Brain microvascular endothelial cell (primary cell): ENCODE measurements at regions not wholly inside any gene's neighbourhood (a gene's known extent, or its start where the extent isn't known, plus 50 kb on each side); places are given as distances from the start of the nearest gene placed in this dataset.

Experiments used
- DNase-seq: peaks from one replicate; pipeline ENCODE4 v3.0.0-alpha.2; 2020
- H3K27ac ChIP-seq: fragments of 250-450 bp; sonication (Bioruptor Pico); 2 replicates; pipeline ENCODE4 v1.5.1; 2020; ENCODE audit warnings: mild to moderate bottlenecking, moderate library complexity
- H3K27me3 ChIP-seq: fragments of 250-450 bp; sonication (Bioruptor Pico); replicated peaks from 2 replicates; pipeline ENCODE4 v1.5.1; 2020; ENCODE audit warnings: mild to moderate bottlenecking
- H3K36me3 ChIP-seq: fragments of 250-450 bp; sonication (Bioruptor Pico); replicated peaks from 2 replicates; pipeline ENCODE4 v1.5.1; 2020; ENCODE audit warnings: mild to moderate bottlenecking
- H3K4me3 ChIP-seq: 2 replicates; pipeline ENCODE4 v1.5.1; 2011; ENCODE audit warnings: low read depth, mild to moderate bottlenecking, control low read depth, low read length, moderate library complexity
- in situ Hi-C: cut with HindIII; loops from 2 replicates; pipeline ENCODE4 v1.10.0; 2017; ENCODE audit warnings: low sequenced_read_pairs, low pct_ligation_motif_present
- TF ChIP-seq, protein P1 (sequence below): IDR thresholded peaks from 2 replicates; pipeline ENCODE4 v1.5.1; 2011; ENCODE audit warnings: low read depth, mild to moderate bottlenecking, moderate library complexity, low read length, control low read depth, inconsistent platforms; ENCODE audit errors: missing control alignments

DNA sequence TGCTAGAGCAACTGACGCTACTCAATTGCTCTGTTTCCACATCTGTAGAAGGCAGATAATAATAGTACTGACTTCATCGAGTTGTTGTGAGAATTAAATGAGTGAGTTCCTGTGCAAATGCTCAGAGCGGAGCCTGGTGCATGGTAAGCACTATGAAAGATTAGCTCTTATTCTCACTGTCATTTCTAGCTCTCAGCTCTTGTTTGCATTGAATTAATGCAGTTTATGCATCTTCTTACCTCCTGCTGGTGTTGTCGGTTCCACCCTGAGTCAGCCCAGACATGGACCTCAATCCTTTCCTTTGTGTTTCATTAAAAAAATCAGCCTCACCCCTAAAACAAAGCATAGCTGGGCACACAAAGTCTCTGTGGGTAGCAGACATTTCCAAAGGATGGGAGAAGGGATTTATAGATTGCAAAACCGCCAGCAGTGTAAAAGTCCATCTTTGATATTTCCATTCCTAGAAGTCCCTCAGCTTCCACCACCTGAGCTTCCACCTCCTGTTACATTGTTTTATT is 254.4 kb upstream of the CSF3R start:
- Histone ChIP-seq H3K27ac (no peak overlapping the region), H3K36me3 (no peaks in the 10 kb centered on the region), H3K27me3 (no peaks in the 10 kb centered on the region), H3K4me3 (no peak overlapping the region)
- DNase-seq = no peak
- in situ Hi-C loops = no loop called here
- TF ChIP-seq, protein P1, sequence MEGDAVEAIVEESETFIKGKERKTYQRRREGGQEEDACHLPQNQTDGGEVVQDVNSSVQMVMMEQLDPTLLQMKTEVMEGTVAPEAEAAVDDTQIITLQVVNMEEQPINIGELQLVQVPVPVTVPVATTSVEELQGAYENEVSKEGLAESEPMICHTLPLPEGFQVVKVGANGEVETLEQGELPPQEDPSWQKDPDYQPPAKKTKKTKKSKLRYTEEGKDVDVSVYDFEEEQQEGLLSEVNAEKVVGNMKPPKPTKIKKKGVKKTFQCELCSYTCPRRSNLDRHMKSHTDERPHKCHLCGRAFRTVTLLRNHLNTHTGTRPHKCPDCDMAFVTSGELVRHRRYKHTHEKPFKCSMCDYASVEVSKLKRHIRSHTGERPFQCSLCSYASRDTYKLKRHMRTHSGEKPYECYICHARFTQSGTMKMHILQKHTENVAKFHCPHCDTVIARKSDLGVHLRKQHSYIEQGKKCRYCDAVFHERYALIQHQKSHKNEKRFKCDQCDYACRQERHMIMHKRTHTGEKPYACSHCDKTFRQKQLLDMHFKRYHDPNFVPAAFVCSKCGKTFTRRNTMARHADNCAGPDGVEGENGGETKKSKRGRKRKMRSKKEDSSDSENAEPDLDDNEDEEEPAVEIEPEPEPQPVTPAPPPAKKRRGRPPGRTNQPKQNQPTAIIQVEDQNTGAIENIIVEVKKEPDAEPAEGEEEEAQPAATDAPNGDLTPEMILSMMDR = no peak

DNA sequence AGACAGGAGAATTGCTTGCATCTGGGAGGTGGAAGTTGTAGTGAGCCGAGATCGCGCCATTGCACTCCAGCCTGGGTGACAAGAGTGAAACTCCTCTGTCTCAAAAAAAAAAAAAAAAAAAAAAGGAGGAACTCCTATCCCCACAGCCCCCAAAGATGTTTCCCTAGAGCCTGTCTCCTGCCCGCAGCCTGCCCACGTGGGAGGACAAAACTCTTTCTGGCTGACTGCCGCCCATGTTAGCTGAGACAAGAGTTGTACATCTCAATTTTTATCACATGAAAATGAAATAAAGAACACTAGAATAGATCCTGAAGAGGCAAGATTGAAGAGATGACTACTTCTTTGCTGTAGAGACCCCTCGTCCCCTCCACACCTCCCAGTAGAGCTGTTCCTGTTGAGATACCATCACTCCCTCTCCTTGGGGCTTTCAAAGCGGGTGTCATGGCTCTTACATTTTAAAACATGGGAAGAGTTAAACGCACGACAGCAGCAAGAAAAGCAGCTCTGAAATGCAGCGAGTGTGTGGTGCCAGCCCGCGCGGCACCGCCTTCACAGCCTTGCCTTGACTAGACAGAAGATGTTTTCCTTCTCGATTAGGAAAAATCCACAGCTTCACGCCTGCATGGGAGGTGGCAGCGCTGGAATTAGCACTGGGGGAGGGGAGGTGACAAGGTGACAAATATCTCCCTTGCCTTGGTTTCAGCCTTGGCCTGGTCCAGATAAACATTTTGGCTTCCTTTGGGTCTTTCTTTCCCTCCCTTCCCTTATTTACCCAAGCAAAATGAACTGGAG is 253.4 kb upstream of the CSF3R start:
- Histone ChIP-seq H3K36me3 (no peaks in the 10 kb centered on the region), H3K27ac (no peak overlapping the region), H3K27me3 (no peaks in the 10 kb centered on the region), H3K4me3 (no peak overlapping the region)
- no peak for DNase-seq
- in situ Hi-C loops = no loop called here
- TF ChIP-seq, protein P1 = no peak

DNA sequence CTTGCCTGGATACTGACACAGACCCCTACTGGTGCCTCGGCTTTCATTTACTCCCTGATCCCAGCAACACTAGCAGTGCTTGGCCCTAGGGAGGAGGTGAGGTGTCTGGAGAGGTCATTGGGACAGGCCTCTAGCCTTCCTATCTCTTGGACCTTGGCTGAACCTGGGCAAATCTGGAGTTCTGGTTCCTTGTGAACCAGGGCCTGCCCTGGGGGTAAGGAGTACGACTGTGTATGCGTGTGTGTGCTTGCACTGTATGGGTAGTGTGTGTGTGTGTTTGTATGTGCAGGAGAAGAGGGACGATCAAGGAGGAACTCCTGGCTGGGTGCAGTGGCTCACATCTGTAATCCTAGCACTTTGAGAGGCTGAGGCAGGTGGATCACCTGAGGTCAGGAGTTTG is 252.7 kb upstream of the CSF3R start:
- no peak for DNase-seq
- Histone ChIP-seq H3K27me3 (no peaks in the 10 kb centered on the region), H3K36me3 (no peaks in the 10 kb centered on the region), H3K27ac (no peak overlapping the region), H3K4me3 (no peak overlapping the region)
- TF ChIP-seq, protein P1 = no peak
- in situ Hi-C loops = no loop called here

DNA sequence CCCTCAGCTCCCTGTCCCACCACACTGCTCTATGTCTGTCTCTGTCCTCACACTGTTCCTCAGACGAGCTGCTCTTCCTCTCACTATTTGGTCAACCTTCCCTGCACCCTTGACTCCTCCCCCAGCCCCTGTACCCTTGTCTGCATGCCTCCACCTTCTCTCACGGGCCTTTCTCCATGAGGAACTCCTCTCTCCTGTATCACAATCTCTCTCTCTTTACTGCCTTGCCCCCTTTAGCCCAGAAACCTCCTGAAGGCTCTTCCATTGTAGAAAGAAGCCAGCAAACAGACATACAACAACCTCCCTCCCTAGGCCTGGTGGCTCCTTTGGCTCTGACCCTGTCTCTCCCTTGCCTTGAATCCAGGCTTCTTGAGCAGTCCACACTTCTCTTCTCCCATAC is 251.6 kb upstream of the CSF3R start:
- TF ChIP-seq, protein P1 = no peak
- Histone ChIP-seq H3K27me3 (no peaks in the 10 kb centered on the region), H3K27ac (no peak overlapping the region), H3K4me3 (no peak overlapping the region), H3K36me3 (no peaks in the 10 kb centered on the region)
- in situ Hi-C loops = no loop called here
- DNase-seq = no peak

DNA sequence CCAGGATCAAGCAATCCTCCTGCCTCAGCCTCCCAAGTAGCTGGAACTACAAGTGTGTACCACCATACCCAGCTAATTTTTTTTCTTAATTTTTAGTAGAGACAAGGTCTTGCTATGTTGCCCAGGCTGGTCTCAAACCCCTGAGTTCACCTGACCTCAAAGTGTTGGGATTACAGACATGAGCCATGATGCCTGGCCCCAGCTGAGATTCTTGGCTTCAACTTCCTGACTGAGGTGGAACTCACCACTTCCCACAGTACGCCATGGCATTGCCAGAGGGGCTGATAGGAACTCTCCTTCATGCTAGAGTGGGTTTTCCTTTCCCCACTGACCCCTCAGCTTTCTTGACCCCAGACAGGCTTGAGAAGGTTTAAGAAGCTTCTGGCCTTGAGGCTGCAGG is 251.0 kb upstream of the CSF3R start:
- TF ChIP-seq, protein P1 = no peak
- no peaks in the 10 kb centered on the region for H3K27me3 ChIP-seq
- H3K36me3 ChIP-seq = no peaks in the 10 kb centered on the region
- DNase-seq = no peak
- H3K27ac ChIP-seq = no peak overlapping the region
- in situ Hi-C loops = no loop called here
- H3K4me3 ChIP-seq = no peak overlapping the region

DNA sequence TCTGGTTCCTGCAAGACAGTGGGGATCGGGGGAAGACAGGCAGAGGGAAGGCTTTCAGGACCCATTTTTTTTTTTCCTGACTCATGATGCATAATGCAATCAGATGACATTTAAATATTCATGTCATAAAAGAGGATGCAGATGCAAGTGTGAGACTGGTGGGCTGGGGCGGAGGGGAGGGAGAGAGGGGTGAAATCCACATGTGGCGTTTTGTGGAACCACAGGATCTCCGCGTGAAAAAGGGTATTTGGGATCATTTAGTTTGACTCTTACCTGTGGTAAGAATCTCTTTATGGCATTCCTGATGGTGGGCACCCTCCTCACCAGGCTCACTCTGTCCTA is 249.3 kb upstream of the CSF3R start:
- no peaks in the 10 kb centered on the region for H3K27me3 ChIP-seq
- in situ Hi-C loops = no loop called here
- no peaks in the 10 kb centered on the region for H3K36me3 ChIP-seq
- TF ChIP-seq, protein P1 = no peak
- H3K4me3 ChIP-seq = no peak overlapping the region
- H3K27ac ChIP-seq = no peak overlapping the region
- no peak for DNase-seq
